Stimulated activated CD4-positive, alpha-beta T cell treated with anti-CD3 and anti-CD28 coated beads, Interleukin-15, amount 100 ng/mL, for 48 hours (primary cell): ENCODE measurements at regions not wholly inside any gene's neighbourhood (a gene's known extent, or its start where the extent isn't known, plus 50 kb on each side); places are given as distances from the start of the nearest gene placed in this dataset.
A peak's percentile ranks its signal among the peaks of the same experiment; 100 is the strongest.

Experiments
- DNase-seq, 2 donors: peaks; one replicate each; pipeline ENCODE4 v3.0.0-alpha.2; 2020; ENCODE audit warnings: low read depth in 2 of 2

GRCh38 chr7:85781606-85782005 lies 594.8 kb upstream of the SEMA3D start:
- no peak for DNase-seq

DNA sequence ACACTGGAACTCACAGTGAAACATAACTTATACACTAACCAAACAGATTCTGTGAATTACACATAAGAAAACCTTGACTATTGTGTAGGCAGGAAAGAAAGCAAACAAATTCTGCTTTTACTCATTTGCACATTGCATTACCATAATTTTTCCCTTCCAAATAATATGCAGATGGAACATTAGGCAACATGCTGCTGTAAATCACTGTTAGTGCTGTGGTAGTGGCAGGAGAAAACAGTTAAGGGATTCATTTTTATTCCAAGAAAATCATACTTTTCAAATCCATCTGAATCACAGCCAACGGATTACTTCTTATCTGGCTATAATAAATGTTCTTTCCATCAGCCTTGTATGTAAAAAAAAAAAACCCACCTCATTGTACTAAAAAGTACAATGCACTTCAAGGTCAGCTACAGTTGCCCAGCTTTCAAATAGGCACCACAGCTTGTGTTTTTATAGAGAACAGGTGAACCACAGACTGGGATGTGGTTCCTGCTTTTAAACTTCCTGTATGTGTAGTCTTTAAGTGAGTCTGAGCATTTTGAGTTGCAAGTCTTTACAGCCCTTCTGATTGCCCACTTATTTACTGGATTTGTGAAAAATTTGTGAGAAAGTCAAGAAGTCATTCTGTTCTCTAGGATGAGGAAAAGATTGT lies 590.0 kb upstream of the SEMA3D start:
- no peak for DNase-seq

GRCh38 chr7:85775431-85775830 lies 588.6 kb upstream of the SEMA3D start:
- no peak for DNase-seq

- no peak for DNase-seq
Measured at GRCh38 chr7:85774986-85775385, 588.1 kb upstream of the SEMA3D start.

DNA sequence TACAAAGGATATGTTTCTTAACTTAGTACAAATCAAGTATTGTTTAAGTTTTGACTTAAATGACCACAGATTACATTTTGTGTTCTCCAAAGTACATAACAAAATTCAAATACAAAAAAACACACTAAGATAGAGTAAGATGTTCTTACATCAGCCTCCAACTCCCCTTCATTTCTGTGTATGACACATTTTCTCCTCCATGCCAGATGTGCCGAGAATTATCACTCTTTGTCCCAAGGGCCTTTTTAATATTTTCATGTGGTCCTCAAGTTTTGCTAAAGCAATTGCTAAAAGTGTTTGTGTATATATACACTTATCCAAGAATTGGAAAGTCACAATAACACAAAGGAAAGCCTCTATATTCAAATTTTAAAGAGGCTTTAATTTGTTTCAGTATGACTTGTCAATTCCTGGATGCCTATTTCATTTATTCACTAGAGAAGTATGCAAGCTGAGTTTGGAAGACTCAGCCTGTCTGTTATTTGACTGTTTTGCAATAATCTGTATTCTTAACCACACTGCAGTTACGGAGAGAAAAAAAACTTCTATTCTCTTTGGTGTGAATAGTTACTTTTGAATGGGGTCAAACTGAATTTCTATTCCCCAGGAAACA lies 586.4 kb upstream of the SEMA3D start:
- DNase-seq, result no peak

DNA sequence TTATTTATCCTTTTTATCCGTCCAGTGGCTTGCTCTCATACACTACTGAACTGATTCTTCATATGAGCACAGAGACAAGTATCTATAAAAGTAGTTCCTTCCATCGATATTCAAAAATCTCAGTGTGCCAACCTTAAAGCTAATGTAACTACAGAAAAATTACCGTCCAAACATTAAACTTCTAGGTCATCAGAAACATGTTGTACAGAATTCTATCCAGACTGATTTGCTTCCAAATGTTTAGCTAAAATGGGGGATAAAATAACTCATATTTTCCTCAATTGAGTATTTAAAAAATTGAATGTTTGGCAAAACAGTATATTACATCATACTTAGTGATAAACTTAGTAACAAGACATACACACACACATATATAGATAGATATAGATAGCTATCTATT lies 584.7 kb upstream of the SEMA3D start:
- no peak for DNase-seq

DNA sequence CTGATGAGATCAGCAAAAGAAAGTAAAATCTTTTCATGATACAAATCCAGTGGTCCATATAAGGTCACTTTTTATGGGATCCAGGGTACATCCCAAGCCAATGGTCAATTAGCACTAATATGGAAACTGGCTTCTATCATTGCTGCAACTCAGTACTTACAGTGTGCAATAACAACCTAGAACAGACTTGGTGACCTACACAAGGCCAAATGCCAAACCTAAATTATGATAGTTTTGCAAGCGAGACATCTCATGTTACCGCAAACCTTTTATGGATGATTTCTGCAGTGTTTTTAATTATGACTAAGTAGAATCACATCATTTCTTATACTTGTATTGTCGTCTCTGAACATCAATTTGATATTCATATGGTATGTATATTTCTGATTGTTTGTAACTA lies 583.5 kb upstream of the SEMA3D start:
- DNase-seq, result no peak

GRCh38 chr7:85765698-85766298 lies 578.9 kb upstream of the SEMA3D start:
- DNase-seq, result no peak

- DNase-seq, result no peak
Measured at GRCh38 chr7:85764034-85764433, 577.2 kb upstream of the SEMA3D start.

DNA sequence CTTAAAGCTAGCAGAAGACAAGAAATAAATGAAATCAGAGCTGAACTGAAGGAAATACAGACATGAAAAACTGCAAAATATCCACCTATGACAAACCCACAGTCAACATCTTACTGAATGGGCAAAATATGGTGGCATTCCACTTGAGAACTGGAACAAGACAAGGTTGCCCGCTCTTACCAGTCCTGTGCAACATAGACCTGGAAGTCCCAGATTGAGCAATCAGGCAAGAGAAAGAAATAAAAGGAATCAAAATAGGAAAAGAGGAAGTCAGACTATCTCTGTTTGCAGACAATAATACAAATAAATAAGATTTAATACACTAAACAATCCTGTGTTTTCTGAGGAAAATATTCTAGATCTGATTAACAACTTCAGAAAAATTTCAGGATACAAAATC lies 570.5 kb upstream of the SEMA3D start:
- DNase-seq, result no peak

GRCh38 chr7:85750454-85750949 lies 563.6 kb upstream of the SEMA3D start:
- peak in 1 of 2 donors; percentile 5 for DNase-seq

- DNase-seq, result no peak
Measured at GRCh38 chr7:85749696-85750453, 563.0 kb upstream of the SEMA3D start.

DNA sequence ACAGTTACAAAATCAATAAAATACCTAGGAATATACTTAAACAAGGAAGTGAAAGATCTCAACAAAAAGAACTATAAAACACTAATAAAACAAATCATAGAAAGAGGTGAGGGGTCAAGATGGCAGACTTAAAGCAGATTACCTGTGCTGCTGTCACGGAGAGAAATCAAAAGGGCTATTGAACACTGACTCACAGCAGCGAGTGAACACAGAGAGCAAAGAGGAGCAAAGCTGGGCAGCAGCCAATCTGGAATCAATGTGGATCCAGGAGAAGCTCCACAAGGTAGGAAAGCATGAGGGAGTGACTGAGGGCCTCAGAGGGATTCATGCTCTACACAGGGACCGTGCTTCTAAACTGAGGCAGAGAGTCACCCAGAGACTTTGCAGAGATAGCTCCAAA lies 562.0 kb upstream of the SEMA3D start:
- no peak for DNase-seq

GRCh38 chr7:85737426-85737825 lies 550.6 kb upstream of the SEMA3D start:
- no peak for DNase-seq

- DNase-seq, result no peak
Measured at GRCh38 chr7:85736085-85736484, 549.2 kb upstream of the SEMA3D start.

DNA sequence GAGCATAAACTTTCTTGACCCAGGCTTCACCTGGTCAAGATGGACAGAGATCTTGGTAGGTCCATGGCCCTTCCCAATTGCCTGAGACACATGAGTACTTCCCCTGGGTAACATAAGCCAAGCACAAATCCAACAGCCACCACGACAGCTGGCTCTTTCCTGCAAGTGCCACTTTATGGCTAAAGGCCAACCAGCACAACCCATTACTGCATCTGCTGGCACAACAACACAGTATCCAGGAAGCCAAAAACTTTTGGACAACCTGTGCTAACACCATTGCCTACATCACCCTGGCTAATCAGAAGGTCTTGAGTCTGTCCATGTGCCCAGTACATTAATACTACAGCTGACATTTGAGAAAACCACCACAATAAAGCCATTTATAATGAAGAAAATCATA lies 548.0 kb upstream of the SEMA3D start:
- DNase-seq, result no peak

DNA sequence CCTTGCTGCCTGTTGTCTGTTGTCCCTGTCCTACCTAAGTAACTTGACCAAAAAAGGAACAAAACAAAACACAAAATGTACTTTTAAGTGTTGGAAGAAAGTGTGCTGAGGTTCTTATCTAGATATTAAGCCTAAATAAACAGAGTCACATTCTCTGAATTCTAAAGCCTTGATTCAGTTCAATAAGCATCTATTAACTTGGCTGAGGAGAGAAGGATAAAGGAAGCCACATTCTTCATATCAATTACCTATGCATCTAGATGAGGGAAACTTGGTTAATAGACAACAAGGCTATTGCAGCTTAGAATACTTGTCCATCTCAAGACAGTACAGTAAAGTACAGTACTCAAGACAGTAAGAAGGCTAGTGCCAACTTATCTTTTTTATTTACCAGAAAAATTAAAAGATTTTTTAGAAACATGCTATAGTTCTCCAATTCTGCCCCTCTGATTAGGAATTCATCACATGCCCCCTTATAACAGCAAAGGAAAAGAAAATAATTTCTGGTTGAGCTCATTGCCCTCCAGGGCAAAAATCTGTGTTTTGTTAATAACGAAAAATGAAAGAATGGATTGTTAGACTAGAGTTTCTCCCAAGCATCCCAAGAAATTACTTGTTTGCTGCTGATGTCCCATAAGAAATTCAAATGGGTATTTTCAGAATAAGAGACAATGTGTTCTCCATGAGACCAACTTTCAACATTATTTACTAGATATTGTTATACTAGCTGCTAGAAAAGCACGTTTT lies 546.5 kb upstream of the SEMA3D start:
- DNase-seq, result no peak

DNA sequence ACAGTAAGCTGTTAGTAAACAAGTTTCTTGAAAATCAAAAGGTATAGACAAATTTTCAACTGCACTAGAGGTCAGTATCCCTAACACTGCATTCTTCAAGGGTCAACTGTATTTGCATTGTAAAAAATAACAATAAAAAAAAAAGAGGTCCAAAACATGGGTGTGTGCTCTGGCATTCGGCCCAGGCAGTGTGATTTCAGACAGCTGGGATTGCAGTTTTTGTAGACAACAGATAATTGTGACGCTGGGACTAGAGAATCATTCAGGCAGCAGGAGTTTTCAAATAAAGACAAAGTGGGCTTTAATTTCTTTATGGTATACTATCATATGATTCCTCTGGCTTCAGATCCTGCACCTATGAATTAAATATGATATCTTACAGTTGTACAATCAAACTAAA lies 543.2 kb upstream of the SEMA3D start:
- no peak for DNase-seq

- DNase-seq, result no peak
Measured at GRCh38 chr7:85725026-85725425, 538.2 kb upstream of the SEMA3D start.

DNA sequence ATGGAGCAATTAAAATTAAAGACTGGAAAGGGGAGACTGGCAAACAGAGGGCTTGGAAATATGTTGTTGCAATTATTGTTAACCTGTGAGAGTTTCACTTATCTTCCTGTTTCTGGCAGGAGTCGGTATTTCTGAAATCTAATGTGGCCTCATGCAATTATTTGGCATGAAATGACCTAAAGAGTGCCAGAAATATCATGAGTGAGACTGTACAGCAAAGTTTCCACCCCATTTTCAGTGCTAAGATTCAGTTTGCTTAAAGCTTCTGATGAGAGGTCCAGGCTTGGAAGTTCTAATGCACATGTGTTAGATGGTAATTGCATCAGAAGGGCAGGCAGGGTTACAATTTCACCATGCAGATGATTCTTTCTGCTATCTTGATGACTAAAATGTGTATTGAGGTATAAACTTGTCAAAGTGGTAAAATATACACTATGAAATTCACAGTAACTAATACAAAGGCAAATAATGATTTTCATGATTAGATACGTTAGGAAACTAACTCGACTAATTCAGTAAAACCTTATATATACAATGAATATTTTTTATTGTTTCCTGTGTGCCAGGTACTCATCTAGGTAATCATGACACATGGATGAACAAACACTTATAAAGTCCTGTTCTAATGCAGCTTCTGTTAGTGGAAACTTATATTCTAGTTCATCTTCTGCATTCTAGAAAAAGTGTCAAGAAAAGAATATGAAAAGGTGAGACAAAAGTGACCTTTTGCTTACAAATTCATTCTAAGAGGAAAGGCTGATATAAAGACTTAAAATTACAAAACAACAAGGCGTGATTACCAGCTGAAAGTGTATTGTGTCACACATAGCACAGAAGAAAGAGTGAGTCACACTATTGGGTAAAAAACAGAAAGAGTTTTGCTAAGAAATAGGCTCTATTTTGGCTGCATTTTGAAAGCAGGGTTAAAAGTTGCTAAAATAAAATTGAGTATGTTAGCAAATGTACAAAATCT lies 533.4 kb upstream of the SEMA3D start:
- no peak for DNase-seq

- DNase-seq, result no peak
Measured at GRCh38 chr7:85716353-85716752, 529.5 kb upstream of the SEMA3D start.
